ENCODE measurements at regions not wholly inside any gene's neighbourhood (a gene's known extent, or its start where the extent isn't known, plus 50 kb on each side); places are given as distances from the start of the nearest gene placed in this dataset.
"Not testable (repeated sequence)": the region's sequence is repeated elsewhere in the genome, so short reads cannot be mapped to it uniquely, and the experiment has no call there.

- DNase-seq (ENCODE audit: low read depth in 4 of 4, low spot score in 3 of 4): no peak
These were observed 261.7 kb downstream of the ETV1 start for GRCh38 chr7:13727751-13728150.

DNA sequence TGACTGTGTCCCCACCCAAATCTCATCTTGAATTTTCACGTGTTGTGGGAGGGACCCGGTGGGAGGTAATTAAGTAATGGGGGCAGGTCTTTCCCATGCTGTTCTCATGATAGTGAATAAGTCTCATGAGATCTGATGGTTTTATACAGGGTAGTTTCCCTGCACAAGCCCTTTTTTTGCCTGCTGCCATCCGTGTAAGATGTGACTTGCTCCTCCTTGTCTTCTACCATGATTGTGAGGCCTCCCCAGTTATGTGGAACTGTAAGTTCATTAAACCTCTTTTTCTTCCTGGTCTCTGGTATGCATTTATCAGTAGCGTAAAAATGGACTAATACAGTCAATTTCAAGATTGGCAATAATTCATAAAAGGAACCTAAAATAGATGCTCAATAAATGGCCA, 261.0 kb downstream of the ETV1 start:
- not testable (repeated sequence) for DNase-seq (ENCODE audit: low read depth in 4 of 4, low spot score in 3 of 4)

DNA sequence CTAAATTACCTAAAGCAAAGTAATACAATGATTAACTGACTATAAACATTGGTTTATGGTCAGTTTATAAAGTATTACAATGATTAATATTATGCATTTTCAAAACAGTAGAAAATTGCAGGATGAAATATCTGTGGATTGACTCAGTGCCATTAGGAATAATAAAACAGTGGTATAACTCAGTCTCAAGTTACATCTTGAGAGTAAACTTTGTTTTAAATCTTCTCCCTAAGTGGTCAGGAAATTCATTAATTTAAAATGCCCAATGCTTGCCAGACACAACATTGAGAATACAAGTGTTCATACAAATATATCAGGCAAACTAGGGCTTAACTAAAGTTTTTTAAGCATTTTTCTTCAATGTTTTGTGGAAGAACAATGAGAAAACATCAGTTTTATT, 257.8 kb downstream of the ETV1 start:
- DNase-seq (ENCODE audit: low read depth in 4 of 4, low spot score in 3 of 4): no peak

- no peak for DNase-seq (ENCODE audit: low read depth in 4 of 4, low spot score in 3 of 4)
These were observed 251.9 kb downstream of the ETV1 start for GRCh38 chr7:13737563-13737962.

DNA sequence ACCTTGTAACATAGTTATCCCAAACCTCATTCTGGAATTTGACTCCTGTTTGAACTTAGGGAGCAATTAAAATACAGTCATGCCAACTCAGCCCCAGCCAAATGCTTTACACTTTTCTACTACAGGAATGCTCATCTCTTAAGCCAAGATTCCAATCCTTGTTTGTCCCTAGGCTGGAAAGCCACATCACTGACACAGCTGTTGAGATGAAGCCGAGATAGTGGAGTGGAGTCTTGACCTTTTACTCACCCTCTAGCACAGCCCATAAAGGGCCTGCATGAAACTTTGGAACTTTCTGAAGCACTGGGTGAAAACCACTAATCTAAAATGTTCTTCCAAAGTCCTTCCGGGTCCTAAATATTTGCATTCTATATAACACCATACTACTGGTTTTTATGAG, 247.3 kb downstream of the ETV1 start:
- no peak for DNase-seq (ENCODE audit: low read depth in 4 of 4, low spot score in 3 of 4)

DNA sequence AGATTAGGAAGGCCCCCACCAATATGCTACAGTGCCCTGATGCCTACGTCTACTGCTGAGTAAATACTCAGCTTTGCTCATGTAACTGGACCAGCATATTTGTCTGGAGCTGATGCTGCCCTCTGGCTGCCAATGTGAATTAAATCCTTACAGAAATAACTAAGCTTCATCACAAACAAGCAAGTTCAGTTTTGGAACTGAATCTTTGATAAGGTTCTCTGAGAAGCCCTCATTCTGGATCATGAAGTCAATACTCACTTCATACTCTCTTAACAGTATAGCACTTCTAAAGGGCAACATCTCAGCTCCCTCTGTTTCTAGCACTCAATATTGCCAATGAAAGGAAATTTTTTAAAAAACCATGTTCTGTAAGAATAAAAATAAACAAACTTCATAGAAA, 246.7 kb downstream of the ETV1 start:
- DNase-seq (ENCODE audit: low read depth in 4 of 4, low spot score in 3 of 4): peak in 2 of 4 donors; percentile 18

- DNase-seq (ENCODE audit: low read depth in 4 of 4, low spot score in 3 of 4): no peak
These were observed 246.2 kb downstream of the ETV1 start for GRCh38 chr7:13743226-13743625.

GRCh38 chr7:13745530-13745929, 243.9 kb downstream of the ETV1 start:
- DNase-seq (ENCODE audit: low read depth in 4 of 4, low spot score in 3 of 4): no peak

DNA sequence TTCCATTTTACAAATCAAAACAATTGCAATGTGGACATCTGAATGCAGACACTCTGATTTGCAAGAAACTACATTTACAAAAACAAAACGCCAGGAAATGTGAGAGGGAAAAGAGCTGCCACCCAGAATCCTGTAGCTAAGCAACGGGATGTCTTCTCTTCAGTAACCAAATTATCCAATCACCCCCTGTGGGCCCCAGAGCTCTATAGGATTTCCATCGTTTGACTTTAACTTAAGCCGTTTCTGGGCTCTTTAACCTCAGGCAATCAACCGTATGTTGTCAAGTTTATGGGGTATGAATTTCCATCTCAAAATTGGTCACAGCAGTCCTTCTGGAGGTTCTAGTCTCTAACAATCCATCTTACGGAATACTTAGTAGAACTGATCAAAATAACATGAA, 240.5 kb downstream of the ETV1 start:
- DNase-seq (ENCODE audit: low read depth in 4 of 4, low spot score in 3 of 4): no peak

GRCh38 chr7:13749636-13750035, 239.8 kb downstream of the ETV1 start:
- DNase-seq (ENCODE audit: low read depth in 4 of 4, low spot score in 3 of 4): no peak

DNA sequence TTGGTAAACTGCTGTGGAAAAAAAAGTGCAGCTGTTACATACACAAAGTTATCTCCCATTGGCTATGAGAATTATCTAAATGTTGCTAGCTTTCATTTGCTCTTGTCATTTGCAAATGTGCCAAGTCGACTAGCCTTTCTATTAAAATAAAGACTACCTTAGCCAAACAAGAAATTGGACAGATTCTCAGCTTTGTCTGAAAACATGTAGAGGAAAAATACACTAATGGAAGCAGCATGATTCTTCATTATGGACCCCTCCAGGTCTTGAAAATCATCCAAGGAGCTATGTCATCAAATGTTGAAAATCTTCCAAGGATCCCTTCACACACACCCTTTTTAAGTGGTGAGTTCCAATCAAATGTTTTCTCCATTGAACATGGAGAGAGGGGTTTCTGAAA, 237.7 kb downstream of the ETV1 start:
- DNase-seq (ENCODE audit: low read depth in 4 of 4, low spot score in 3 of 4): no peak

GRCh38 chr7:13757841-13758240, 231.6 kb downstream of the ETV1 start:
- no peak for DNase-seq (ENCODE audit: low read depth in 4 of 4, low spot score in 3 of 4)

- DNase-seq (ENCODE audit: low read depth in 4 of 4, low spot score in 3 of 4): not testable (repeated sequence)
These were observed 223.6 kb downstream of the ETV1 start for GRCh38 chr7:13765853-13766252.

DNA sequence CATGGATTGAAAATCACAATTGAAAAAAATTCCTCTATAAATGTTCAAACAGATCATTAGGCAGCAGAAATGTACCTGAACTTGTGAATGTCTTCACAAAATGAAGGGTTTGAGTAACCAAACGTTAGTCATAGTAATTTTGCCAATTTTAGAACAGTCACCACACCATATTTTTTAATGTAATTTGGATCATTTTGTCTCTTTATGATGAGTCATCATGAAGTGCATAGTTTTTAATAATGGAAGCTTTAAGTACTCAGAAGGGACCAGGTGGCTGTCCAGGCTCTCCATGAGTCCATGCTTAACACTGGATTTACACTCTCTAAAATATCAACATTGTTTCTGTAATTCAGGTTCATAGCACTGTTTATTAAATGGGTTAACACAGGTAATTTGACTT, 219.2 kb downstream of the ETV1 start:
- DNase-seq (ENCODE audit: low read depth in 4 of 4, low spot score in 3 of 4): no peak

DNA sequence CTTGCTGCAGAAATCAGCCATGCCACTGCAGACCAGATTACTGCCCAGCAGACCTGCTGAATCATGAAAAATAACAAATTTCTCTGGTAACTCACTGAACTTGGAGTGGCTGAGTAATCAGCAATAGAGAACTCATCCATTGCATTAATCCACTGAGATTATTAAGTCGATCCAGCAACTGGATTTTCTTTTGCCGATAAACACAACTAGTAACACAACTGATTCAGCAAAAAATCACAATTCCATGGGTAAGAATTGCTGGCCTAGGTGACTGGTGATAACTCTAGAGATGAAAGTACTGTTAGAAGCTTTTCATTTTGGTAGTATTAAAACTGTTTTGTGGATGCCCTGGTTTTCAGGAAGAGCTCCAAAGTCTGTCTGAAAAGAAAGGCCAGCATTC, 214.5 kb downstream of the ETV1 start:
- no peak for DNase-seq (ENCODE audit: low read depth in 4 of 4, low spot score in 3 of 4)

GRCh38 chr7:13777242-13777641, 212.2 kb downstream of the ETV1 start:
- DNase-seq (ENCODE audit: low read depth in 4 of 4, low spot score in 3 of 4): no peak

DNA sequence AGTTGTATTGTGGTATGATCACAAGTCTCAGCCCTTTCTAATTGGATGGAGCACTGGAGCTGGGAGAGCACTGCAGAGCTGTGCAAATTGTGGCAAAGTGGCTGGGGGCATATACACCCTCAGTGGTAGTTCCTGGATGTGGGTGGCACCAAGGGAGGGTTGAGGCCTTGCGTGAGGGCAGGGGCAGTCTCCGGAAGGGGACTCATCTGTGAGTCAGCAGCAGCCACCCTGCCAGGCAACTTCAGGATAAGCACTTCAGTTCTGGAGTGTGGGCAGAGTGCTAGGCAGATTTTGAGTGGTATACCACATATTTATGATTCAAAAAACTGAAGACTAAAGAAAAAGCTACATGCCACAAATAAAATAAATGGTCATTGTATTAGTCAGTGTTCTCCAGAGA, 210.5 kb downstream of the ETV1 start:
- DNase-seq (ENCODE audit: low read depth in 4 of 4, low spot score in 3 of 4): no peak

GRCh38 chr7:13790611-13791010, 198.9 kb downstream of the ETV1 start:
- no peak for DNase-seq (ENCODE audit: low read depth in 4 of 4, low spot score in 3 of 4)

DNA sequence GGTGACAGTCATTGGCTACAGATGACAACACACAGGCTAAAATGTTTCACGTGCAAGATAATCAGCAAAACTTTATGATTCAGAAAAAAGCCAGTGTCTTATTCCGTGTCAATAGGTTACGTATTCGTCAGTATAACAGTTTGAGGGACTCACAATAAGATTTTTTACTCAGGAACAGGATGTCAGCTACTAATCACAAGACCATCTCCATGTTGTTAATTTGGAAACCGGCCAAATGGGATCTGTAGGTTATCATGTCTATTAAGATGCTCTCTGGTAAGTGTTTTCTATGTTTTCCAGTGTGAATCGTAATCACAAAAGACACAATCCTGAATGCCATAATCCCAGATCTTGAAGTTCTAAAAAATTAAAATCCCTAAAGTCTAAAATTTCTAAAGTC, 197.3 kb downstream of the ETV1 start:
- no peak for DNase-seq (ENCODE audit: low read depth in 4 of 4, low spot score in 3 of 4)

DNA sequence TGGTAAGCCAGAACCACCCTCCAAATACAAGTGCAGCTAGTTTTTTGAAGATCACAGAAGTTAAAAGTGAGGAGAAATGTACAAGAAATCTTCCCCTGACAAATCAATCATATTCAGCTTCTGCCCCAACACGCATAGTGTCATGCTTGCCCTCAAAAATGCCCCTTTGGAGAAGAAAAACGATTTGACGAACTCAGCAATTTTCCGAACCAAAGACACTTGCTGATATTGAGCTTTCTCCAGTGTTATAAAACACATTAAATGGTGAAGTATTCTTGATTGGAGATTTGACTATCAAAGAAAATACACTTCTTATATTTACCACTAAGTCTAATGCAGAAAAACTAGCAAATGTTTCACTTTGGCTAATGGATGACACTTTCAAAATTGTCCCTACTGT, 195.5 kb downstream of the ETV1 start:
- DNase-seq (ENCODE audit: low read depth in 4 of 4, low spot score in 3 of 4): no peak

DNA sequence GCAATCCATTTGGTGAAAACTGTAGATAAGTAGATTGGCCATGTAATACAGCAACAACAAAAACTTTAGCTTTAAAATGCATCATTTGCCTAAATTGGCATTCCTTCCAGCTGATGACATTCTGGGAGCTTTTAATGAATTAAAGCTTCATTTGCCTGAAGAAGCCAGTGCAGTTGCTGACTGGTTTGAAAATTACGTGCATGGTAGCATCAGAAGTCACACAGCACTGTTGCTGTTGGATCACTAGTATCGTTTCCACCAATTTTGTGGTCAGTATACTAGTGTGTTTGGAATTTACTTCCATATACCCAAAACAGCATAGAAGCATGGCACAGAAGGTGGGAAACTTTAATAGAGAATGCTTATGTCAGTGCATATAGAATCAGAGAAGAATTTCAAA, 194.9 kb downstream of the ETV1 start:
- DNase-seq (ENCODE audit: low read depth in 4 of 4, low spot score in 3 of 4): no peak

DNA sequence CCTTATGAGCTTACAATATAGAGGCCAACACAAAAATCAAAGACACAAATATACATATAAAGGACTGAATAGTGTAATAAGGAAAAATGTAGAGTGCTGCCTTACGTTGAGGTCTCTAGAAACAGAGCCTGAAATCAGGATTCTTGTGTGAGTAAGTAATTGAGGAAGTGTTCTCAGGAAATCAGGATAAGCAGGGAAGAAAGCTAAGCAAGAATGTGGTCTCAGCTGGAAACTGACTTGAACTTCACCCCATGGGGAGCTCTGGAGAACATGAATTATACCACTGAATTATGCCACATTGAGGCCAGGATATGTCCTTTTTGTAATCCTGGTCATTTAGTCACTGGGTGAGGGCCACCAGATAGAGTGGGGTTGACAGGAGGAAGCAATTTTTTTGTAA, 191.9 kb downstream of the ETV1 start:
- no peak for DNase-seq (ENCODE audit: low read depth in 4 of 4, low spot score in 3 of 4)

DNA sequence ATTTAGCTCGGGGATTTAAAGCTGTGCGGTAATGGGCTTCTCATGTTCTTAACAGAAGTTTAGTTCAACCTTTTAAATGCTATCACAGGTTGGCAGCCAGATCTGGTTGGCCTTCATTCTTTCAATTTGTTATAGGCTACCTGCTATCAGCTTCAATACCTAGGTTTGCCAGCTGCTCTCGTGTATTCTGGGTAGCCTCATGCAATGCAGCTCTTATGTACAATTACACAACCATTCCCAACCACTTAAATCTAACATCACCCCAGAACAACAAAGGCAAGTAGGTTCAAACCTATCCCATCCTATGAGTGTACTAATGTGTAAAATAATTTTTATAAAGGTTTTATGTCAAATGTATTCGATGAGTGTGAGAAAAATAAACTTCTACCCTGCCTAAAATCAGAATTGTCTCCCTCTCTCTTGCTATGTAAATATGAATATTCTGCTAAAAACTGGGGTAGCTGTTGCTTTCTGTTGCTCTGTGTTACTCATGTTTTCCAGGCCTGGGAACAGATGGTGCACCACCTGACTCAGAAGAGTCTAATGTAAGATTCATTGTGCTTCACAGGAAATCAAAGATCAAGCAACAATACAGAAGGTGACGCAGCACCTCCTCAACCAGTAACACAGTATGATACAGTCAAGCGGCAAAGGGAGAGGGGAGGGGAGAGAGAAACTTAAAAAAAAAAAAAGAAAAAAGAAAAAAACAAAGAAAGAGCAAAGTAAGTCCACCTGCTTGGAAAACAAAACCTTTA, 188.6 kb downstream of the ETV1 start:
- DNase-seq (ENCODE audit: low read depth in 4 of 4, low spot score in 3 of 4): no peak

Measured in right renal pelvis (tissue), 4 donors.